GM12878 (cell line): ENCODE measurements at regions not wholly inside any gene's neighbourhood (a gene's known extent, or its start where the extent isn't known, plus 50 kb on each side); places are given as distances from the start of the nearest gene placed in this dataset.

Experiments
- BACH1 ChIP-seq: fragments of 450-650 bp; IDR thresholded peaks from 2 replicates; pipeline ENCODE4 v1.6.1; 2017; ENCODE audit warnings: mild to moderate bottlenecking, borderline replicate concordance
- MXI1 ChIP-seq: fragments of 150-350 bp; IDR thresholded peaks from 2 replicates; pipeline ENCODE4 v1.6.1; 2011; ENCODE audit warnings: low read depth, mild to moderate bottlenecking, inconsistent platforms, low read length, improper control_type of control experiment
- NFXL1 ChIP-seq: fragments of 450-650 bp; IDR thresholded peaks from 2 replicates; pipeline ENCODE4 v1.6.1; 2017; ENCODE audit warnings: antibody characterized with exemption, mild to moderate bottlenecking, borderline replicate concordance
- NFYB ChIP-seq: IDR thresholded peaks from 2 replicates; pipeline ENCODE4 v1.6.1; 2011; ENCODE audit warnings: low read depth, mild to moderate bottlenecking, low read length, improper control_type of control experiment, moderate library complexity; ENCODE audit not compliant: insufficient read depth
- RUNX3 ChIP-seq: IDR thresholded peaks from 2 replicates; pipeline ENCODE4 v1.6.1; 2012; ENCODE audit warnings: low read length, inconsistent platforms
- SIX5 ChIP-seq: IDR thresholded peaks from 2 replicates; pipeline ENCODE4 v1.6.1; 2011; ENCODE audit warnings: mild to moderate bottlenecking, low read depth, low read length, moderate library complexity; ENCODE audit not compliant: severe bottlenecking
- SKIL ChIP-seq: fragments of 450-650 bp; IDR thresholded peaks from 2 replicates; pipeline ENCODE4 v1.6.1; 2017; ENCODE audit warnings: mild to moderate bottlenecking, low read depth, inconsistent platforms; ENCODE audit not compliant: poor library complexity, severe bottlenecking
- SRF ChIP-seq, 2 experiments: IDR thresholded peaks; 2 replicates each; pipeline ENCODE4 v1.6.1; 2011; ENCODE audit warnings: low read depth in 2 of 2, low read length in 2 of 2, mild to moderate bottlenecking in 1 of 2, moderate library complexity in 1 of 2
- TF ChIP-seq, protein P1 (sequence below): fragments of 450-650 bp; formaldehyde crosslinking; IDR thresholded peaks from 2 replicates; pipeline ENCODE4 v1.5.0; 2022; ENCODE audit warnings: mild to moderate bottlenecking, missing genetic modification characterization

DNA sequence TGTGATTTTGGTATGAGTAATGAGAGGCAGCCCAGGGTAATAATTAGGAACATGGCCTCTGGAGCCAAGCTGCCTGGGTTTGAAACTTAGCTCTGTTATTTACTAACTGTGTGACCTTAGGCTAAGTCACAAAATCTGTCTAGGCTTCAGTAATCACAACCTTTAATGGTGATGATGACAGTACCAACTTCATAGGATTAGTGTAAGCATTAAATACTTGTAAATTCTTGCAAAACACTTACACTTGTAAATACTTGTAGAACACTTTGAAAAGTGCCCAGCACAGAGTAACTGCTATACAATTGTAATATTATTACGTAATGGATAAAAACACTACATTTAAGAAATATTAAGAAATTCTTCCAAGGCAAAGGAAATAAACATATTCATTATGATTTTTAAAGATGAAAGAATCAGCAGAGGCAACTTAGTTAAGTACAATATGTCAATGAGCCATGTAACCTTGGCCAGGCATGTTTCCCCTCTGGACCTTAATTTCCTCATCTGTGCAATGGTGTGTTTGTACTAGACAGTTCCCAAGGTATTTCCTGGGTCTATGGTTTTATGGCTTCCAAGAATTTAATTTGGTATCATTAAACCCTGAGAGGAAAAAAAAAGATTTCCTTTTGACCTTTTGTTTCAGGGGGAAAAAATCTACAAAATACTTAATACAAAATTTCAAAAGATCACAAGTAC is 628.5 kb upstream of the KLHL1 start (continued):
- no peak for TF ChIP-seq SRF (IDR thresholded peaks at IDR 0.05; ENCODE audit: low read depth in 2 of 2, low read length in 2 of 2)
- no peak for TF ChIP-seq SKIL
- TF ChIP-seq, protein P1, sequence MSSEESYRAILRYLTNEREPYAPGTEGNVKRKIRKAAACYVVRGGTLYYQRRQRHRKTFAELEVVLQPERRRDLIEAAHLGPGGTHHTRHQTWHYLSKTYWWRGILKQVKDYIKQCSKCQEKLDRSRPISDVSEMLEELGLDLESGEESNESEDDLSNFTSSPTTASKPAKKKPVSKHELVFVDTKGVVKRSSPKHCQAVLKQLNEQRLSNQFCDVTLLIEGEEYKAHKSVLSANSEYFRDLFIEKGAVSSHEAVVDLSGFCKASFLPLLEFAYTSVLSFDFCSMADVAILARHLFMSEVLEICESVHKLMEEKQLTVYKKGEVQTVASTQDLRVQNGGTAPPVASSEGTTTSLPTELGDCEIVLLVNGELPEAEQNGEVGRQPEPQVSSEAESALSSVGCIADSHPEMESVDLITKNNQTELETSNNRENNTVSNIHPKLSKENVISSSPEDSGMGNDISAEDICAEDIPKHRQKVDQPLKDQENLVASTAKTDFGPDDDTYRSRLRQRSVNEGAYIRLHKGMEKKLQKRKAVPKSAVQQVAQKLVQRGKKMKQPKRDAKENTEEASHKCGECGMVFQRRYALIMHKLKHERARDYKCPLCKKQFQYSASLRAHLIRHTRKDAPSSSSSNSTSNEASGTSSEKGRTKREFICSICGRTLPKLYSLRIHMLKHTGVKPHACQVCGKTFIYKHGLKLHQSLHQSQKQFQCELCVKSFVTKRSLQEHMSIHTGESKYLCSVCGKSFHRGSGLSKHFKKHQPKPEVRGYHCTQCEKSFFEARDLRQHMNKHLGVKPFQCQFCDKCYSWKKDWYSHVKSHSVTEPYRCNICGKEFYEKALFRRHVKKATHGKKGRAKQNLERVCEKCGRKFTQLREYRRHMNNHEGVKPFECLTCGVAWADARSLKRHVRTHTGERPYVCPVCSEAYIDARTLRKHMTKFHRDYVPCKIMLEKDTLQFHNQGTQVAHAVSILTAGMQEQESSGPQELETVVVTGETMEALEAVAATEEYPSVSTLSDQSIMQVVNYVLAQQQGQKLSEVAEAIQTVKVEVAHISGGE (CRISPR knock-in tag) = no peak
- TF ChIP-seq NFYB = no peak
- TF ChIP-seq SIX5 = no peak
- TF ChIP-seq RUNX3 = no peak
- TF ChIP-seq NFXL1 = no peak
- TF ChIP-seq MXI1 = no peak
- no peak for TF ChIP-seq BACH1
- TF ChIP-seq, all 136 proteins: peak for 0
